ENCODE measurements at regions not wholly inside any gene's neighbourhood (a gene's known extent, or its start where the extent isn't known, plus 50 kb on each side); places are given as distances from the start of the nearest gene placed in this dataset.

DNA sequence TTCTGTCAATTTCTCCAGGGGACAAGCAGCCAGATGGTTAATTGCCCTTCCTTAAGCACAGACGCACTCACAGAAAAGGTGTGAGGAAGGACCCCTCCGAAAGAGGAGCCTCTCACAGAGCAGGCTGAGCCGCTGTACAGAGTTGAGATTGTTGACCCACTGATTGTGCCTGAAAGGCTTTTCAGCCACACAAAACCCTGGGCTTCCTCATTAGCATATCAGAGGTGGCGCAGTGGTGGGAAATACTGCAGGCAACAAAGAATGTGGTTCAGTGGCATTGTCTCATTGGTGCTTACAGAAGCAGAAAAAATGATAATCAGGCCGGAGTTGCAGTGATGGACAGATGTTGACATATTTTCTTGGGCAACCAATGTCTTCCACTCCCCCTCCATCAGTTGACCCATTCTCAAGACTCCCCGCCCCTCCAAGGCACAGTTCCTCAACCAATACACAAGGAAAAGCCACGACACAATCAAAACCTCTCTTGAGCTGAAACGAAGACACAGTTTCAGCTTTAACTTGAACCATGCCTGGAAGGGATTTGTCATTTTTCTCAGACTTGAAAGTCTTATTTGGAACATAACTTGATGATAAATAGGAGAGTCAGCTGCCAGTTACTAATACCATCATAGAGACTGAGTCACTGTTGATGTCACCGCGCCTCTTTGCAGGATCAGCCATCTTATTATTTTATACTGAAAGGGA is 53.1 kb downstream of the ATXN3L start:
- DNase-seq, result no peak

DNA sequence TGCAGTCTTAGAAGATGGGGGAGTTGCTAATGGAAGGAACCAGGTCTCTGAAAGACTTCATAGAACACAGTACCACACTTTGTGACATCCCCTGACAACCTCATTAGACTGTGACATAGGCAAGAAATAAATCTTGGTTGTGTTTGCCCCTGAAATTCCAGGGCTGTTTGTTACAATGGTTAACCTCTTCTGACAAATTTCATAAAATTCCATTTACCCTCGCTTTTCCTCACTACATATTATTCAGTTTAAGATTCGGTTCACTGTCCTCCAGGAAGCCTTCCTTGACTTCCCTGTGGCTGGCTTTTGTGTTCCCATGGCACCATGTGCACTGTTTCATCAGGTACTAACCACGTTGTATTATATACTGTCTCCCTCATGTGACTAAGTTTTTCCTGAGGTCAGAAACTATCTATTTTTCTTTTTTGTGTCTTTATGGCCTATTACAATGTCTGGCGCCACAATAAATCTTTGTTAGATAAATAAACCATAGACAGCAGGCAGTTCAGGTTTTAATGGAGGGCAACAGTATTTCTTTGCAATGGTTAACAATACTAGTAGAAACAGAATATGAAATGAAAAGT is 54.2 kb downstream of the ATXN3L start:
- no peak for DNase-seq

DNA sequence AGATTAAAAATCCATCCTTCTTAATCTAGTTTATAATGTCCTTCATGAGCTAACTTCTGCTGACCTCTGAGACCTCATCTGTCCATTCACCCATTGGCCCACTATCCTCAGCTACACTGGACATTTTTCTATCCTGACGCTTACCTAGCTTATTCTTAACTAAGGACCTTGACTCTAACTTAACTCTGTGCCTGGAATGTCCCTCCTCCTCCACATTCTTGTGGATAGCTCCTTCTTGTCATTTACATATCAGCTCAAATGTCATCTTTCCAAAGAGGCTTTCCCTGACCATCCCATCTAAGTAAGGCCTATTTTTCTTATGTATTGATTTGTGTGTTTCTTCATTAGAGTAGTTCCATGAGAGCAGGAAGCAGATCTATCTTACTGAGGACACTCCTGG is 54.7 kb downstream of the ATXN3L start:
- DNase-seq, result no peak

DNA sequence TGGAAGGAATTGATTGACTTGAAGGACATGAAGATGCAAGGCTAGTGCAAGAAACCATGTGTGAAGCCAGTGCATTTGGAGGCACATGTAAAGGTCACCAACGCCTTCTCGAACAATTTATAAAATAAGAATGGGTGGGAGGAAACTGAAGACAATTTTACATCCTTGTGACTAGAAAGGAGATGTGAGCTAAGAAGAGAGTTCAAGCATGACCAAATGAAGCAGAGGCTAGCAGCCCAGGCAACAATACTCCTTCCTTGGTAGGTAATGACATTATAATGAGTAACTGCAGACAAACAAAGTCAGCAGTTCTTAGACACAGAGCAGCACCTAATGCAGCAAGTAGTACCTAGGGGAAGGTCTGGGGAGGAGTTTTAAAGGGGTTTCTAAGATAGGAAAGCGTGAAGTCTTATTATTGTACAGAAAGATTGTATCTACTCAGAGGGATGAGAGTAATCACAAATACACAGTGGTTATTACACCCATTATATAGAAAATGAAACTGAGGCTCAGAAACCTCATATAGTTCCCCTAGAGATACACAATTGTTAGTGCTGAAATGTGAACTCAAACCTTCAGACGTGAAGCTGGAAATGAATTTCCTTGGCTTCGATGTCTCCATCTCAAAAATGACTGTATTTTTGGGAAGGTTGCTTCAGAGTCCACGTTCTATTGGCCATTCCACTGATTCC is 56.1 kb downstream of the ATXN3L start:
- DNase-seq, result no peak

DNA sequence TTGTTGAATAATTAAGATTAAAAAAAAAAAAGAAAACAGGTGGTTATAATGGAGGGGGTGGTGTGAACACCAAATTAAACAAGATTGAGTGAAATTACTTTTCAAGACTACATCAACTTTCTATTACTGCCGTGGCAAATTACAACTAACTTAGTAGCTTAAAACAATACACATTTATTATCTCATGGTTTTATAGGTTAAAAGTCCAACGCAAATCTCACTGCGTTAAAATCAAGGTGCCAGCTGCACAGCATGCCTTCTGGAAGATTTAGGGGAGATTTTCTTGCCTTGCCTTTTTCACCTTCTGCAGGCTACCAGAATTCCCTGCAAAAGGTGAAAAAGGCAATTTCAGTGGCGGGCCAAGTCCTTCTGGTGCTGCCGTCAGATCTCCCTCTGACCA is 58.5 kb downstream of the ATXN3L start:
- no peak for DNase-seq

DNA sequence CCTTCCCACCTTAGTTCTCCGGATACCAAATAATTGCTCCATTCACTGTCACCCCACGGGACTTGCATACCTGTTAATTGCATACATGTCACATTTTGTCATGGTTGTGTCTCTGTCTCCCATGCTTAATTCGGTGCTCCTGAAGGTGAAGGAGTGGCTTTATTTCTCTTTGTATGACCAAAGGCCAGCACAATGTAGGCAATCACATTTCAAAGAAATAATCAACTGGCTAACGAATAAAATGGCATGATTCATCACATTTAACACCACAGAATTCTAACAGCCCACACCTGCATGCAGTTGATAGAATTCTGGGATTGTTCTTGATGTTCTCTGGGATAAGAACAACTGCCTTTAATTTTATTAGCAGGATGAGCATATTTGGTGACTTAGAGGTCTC is 59.3 kb downstream of the ATXN3L start:
- DNase-seq, result no peak

DNA sequence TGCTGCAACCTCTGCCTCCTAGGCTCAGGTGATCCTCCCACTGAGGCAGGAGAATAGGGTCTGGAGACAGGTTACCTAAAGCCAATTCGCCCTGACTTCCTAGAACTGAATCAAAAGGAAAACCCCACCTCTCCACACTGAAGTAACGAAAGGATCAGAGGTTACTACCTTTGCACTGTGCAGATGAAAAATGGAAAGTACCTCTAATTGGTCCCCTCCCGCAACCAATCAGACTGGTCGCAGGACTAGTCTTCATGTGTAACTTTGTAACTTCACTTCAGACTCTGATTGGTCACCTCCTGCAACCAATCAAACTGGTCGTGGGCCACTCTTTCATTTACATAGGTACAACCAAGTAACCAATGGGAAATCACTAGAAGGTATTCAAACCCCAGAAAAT is 61.1 kb downstream of the ATXN3L start:
- DNase-seq, result no peak

DNA sequence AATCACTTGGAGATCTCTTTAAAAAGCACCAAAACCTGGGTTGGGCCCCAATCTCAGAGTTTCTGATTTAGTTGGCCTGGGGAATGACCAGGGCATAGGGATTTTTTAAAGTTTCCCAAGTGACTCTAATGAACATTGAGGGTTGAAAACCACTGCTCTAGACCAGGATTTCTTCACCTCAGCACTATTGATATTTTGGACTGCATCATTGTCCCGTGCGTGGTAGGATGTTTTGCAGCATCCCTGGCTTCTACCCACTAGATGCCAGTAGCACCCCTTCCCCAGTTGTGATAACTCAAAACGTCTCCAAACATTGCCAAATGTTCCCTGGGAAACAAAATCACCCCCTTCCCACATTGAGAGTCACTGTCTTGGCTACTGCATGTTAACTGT is 61.8 kb downstream of the ATXN3L start:
- DNase-seq, result no peak

DNA sequence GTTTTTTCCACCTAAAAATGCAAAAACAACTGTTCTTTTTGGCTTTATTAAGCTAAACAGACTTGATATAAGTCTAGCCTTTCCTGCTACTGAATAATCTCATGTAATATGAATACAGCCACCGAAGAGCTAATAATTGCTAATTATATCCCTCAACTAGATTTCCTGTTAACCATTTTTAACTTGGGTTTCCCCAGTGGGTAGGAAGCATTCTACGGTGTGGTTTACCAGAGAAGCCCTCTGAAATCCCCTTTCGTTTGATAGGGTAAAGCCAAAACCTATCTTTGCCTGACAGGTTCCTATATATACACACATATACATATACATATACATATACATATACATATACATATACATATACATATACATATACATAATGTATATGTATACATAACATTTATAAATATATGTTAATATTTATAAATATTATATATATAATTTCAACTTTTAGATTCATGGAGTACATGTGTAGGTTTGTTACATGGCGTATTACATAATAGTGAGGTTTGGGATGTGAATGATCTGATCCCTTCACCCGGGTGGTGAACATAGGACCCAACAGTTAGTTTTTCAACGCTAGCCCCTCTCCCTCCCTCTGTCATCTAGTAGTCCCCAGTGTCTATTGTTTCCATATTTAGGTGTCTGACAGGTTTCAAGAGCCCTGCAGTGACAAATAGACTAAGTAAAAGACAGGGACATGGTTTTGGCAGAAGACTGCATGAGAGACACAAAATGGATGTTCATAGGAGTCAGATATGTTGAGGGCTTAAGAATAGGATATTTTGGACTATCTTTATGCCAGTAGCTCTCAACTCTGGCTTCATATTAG is 62.4 kb downstream of the ATXN3L start:
- DNase-seq, result no peak

DNA sequence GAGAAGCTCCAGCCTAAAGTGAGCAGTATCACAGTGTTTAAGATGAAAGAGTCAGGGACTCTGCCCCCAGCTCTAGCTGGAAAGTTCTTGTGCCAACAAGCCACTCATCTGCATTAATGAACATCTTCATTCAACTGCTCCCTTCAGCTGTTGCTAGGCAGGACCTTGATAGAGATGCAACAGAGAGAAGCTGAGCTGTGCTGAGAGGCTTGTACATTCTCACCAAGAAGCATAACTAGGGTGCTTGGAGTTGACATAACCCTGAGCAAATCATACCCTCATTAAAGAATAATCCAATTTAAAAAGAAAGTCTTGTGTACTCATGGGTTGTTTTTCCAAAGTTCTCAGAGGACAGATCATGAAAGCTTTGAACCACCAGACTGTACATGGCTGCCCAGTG is 63.2 kb downstream of the ATXN3L start:
- no peak for DNase-seq

DNA sequence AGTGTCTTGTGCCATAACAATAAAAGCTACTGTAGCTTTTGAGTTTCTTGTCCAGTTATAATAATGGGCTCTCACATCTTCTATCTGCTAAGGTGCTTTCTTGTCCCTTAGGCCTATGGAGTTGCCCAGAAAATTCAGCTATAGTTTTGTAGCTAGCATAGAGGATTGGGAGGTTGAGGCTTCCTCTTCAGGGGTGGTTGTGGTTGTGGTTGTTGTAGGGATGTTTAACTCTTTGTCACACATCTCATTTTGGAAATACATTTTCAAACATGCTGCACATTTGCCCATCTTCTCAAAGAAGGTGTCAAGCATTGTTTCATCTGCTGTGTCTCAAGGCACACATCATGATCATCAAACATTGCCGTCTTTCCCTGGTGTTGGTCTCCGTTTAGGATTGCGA is 65.0 kb downstream of the ATXN3L start:
- no peak for DNase-seq

DNA sequence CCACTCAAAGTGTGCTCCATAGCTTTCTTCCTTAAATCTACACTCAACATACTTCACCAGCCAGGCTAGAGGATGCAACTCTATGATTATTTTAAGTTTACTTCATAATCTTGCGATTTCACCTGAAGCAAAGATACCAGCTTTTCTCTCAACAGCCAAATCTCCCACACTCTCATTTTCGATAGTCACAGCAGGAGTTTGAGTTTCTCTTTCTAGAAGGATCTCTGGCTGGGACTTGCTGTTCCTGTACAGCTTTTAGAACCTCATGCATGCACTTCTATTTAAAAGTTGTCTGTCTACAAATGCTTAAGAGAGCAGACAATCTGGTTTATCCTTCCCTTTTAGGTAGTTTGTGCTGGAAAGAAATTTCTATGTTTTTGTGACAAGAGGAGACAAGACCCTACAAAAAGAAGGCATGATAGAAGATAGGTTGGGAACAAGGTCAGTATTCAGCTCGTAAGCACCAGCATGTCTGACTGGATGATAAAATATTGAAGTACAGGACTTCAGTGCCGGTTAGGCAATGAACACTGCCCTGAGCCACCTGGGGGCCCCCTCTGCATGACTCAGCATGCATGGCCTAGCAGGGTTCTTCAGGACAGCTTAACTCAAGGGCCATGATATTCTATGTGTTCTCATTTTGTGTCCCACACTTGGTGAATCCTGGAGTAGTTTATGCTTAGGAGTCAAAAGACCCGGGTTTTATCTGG is 65.6 kb downstream of the ATXN3L start:
- no peak for DNase-seq

DNA sequence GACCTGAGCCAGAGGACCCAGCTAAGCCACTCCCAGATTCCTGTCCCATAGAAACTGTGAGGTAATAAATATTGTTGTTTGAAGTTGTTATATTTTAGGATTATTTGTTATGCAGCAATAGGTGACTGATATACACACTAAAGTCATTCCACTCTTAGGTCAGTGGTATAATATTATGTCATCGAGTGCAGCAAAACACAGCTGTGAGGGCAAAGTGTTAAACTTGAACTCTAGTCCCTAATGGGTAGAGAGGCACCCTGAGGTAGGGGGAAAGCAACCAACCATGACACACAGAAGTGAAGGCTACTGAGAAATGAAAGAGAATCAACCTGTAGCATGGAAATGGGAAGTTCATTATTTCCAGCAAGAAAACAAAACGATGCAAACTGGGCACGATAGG is 66.6 kb downstream of the ATXN3L start:
- no peak for DNase-seq

DNA sequence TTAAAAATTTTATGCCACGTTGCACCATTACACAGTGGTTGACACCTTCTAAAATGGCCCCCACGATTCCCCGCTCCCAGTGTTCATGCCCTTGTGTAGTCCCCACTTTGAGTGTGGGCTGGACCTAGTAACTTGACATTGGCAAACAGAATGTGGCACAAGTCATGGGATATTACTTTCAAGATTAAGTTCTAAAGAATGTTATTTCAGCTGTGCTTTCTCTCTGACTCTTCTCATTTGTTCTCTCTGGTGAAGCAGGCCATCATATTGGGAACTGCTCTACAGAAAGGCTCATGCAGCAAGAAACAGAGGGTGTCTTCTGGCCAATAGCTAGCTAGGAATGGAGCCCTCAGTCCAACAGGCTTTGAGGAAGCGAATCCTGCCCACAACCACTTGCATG is 67.1 kb downstream of the ATXN3L start:
- DNase-seq, result no peak

DNA sequence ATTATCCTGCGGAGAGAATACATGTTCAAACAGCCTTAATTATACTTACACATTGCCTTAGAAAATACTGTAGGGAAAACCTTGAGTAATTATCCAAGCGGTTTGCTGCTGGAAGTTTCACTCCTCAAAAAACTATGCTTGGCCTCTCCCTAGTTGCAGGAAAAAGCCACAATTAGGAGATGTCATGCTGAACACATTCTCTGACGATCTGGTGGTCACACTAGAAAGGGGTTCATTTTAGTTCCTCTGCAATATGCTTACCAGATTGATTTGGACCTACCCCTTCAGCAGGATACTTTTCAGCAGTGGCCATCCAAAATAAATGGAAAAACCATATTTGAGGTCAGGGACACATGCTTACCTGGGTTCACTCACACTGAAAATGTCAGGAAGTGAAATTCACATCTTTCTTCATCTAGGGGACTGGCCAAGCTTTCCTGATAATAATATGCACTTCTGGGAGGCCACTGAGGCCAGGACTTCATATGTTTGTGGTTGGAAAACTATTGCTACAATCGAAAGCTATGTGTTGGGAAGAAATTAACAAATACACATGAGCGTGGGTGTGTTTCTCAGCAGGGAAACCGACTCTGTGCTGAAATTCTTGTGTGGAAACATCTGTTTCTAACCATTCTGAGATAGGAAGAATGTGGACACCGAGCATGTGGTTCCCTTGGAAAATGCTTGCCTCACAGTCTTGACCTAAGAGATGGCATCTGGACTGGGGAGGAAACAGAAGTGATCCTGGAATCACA is 68.8 kb downstream of the ATXN3L start:
- DNase-seq, result no peak

DNA sequence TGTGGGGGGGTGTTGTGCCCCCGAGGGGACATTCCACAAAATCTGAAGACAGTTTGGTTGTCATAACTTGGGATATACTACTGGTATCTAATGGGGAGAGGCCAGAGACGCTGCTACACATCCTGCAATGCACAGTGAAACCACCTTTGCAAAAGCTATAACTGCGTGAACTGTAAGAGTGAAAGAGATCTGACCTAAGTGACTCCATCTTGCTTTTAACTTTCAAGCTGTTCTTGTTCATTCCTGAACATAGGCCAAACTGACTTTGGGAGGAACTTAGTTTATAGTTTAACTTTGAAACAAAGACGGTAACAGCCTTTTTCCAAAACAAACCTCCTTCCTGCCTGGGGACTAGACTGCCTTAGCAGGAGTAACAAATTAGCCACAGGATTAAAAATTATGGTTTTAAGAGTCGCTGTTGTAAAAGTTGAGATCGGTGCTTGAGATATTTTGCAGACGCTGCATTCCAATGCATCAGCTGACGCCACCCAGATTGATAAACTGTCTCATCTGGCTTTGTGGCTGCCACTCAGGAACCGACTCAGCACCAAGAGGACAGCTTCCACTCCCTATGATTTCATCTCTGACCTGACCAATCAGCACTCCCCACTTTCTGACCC is 70.9 kb downstream of the ATXN3L start:
- DNase-seq, result no peak

DNA sequence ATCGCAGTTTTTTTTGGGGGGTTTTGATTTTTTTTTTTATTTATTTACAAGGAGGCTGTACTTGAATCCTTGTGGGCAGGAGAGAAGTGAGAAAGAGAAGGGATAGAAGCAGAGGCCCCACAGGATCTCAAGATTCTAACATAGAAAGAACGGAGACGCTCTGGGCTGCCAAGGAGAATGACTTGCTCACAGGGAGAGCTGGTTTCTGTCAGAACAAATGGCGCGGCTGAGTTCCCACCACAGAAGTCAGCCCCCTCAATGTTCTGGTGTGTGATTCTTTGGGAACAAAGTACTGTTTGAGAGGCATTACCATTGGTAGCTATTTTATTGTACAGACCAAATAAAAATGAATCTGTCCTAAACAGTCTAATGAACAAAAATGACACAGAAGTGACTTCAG is 80.6 kb downstream of the ATXN3L start:
- no peak for DNase-seq

DNA sequence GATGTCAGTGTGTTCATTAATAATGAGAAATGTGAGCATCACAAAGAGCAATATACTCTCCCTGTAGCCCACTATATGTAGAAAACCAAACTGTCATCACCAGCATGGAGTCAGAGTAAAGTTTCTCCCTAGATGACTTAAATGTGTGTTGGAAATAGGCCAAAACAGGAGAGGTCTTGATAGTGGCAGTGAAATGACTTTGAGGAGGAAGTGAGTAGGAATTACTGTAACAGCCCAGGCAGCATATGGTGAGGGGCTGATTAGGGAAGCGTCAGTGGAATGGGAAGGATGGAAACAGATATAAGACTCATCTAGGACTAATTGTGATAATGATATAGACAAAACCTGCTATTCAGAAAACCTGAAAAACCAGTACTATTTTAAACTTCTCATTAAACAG is 83.9 kb downstream of the ATXN3L start:
- no peak for DNase-seq

DNA sequence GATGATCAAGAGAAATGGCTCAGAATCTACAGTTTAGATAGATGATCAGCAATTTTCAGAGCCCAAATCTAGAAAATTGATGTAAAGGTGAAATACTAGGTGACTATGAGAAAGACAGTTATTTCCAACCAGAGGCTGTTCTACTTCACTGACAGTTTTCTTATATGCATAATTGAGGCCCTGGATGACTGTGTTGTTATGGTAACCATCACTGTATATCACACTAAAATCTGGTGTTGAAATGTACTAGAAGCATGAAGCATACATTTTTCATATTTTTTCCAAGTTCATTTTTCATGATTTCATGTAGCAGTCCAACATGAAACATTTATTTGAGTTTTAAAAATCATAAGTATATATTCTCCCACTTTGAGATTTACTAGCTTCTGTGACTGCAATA is 87.4 kb downstream of the ATXN3L start:
- DNase-seq, result no peak

DNA sequence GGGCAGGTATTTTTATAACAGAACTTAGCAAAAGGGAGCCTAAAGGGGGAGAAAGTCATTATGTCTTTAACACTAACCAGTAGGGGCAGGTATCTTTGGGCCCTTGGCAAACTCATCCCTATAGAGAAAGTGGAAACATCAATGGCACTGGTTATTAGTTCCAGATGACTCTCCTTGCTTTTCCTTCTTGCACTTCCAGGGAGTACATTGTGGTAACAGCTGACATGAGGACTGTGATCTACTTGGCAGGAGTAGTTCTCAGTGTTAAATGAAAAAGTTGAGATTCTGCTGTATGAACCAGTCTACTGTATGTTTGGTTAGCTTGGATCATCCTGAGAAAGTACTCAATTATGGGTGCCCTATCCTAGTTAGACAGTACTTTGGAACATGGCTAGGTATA is 93.6 kb downstream of the ATXN3L start:
- no peak for DNase-seq

DNA sequence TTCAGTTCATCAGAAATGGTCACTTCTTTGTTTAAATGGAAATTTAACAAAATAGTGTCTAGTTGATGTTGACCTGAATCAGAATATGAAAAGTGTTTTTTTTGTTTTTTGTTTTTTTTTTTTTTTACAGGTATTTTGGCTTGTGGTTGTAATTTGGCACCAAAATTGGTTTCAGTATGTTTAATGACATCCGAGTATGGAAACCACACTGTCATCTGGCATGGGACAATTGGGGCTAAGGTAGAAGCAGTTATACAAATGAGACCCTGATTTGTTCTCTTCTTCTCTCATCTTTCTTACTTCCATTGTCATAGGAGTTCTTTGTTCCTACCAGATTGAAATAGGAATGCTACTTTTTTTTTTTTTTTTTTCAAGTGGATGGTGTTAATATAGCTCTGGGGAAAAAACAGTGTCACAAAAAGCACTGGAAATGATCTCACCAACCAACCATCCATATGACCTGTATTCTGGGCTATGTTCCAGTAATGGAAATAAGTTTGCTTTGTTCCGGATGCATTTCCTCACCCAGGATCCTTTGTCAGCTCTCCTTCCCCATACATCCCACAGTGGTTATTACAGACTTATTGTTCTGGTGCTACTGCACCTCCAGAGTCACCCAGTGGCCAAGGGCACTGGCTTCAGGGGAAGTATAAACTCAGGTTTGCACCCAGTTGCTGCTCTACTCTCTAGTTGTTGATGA is 95.8 kb downstream of the ATXN3L start:
- DNase-seq, result peak; percentile 29

Measured in NCI-H774 (cell line).